K562 (cell line): ENCODE measurements at regions not wholly inside any gene's neighbourhood (a gene's known extent, or its start where the extent isn't known, plus 50 kb on each side); places are given as distances from the start of the nearest gene placed in this dataset.
"Not testable (repeated sequence)": the region's sequence is repeated elsewhere in the genome, so short reads cannot be mapped to it uniquely, and the experiment has no call there.

Experiments
- ATAC-seq: fragments of 200-7000 bp; cut with Tn5 transposase; 3 replicates; pipeline ENCODE4 v1.9.1; 2020; ENCODE audit warnings: moderate library complexity
- BruUV-seq: library from RNA; stranded (reverse); fragments of 400-500 nt; replicated peaks from 2 replicates; lab custom pipeline; 2021; lab: Mats Ljungman, UMichigan
- CTCF ChIA-PET: fragments of 300-600 bp; formaldehyde crosslinking; extraction: SDS; loops from one replicate; lab custom pipeline; 2021; ENCODE audit warnings: low intra/inter-chr PET ratio; lab: Yijun Ruan, JAX
- POLR2A ChIA-PET: fragments of 300-600, 350-650 bp; sonication (Branson Sonifier 250); formaldehyde crosslinking; extraction: SDS; loops from one replicate; lab custom pipeline; 2021; ENCODE audit warnings: antibody characterized with exemption, inconsistent platforms; lab: Yijun Ruan, JAX
- DNase-seq, 4 experiments: peaks; one replicate each; pipeline versions ENCODE4 v3.0.0 to v3.0.0-alpha.2; 2011 to 2018; ENCODE audit warnings: low spot score in 3 of 4, mixed read lengths in 3 of 4; ENCODE audit errors: extremely low read depth in 1 of 4
- FAIRE-seq: peaks from 2 replicates; lab custom pipeline; 2011; peaks lifted over from hg19 to GRCh38; lab: Jason Lieb, UNC
- H2AFZ ChIP-seq: 2 replicates; pipeline ENCODE4 v1.6.0; 2011; ENCODE audit warnings: low read depth, low read length, control low read depth, inconsistent platforms
- H3K27ac ChIP-seq: fragments of 200-600 bp; 3 replicates; pipeline ENCODE4 v1.8.0; 2011; ENCODE audit warnings: low read depth, mild to moderate bottlenecking, control low read depth, inconsistent platforms, low read length, moderate library complexity, mixed read lengths; ENCODE audit errors: extremely low read depth
- H3K27me3 ChIP-seq, 2 experiments: fragments of 300-600 bp in 1 of 2; 2 replicates in 1 of 2; 3 replicates in 1 of 2; pipeline versions ENCODE4 v1.6.0 to v1.8.0; 2011; ENCODE audit warnings: inconsistent platforms in 2 of 2, low read length in 2 of 2, mild to moderate bottlenecking in 1 of 2, mixed read lengths in 1 of 2, moderate library complexity in 1 of 2; ENCODE audit not compliant: control insufficient read depth in 2 of 2, insufficient read depth in 2 of 2
- H3K36me3 ChIP-seq: fragments of 300-600 bp; 3 replicates; pipeline ENCODE4 v1.8.0; 2011; ENCODE audit warnings: mild to moderate bottlenecking, low read length, inconsistent platforms; ENCODE audit not compliant: control insufficient read depth, insufficient read depth
- H3K4me1 ChIP-seq, 2 experiments: fragments of 200-600 bp in 1 of 2; replicated peaks in 1 of 2; 2 replicates in 1 of 2; 3 replicates in 1 of 2; pipeline versions ENCODE4 v1.5.1 to v1.8.0; 2011; ENCODE audit warnings: inconsistent platforms in 2 of 2, low read length in 2 of 2, mild to moderate bottlenecking in 1 of 2, mixed read lengths in 1 of 2, moderate library complexity in 1 of 2; ENCODE audit not compliant: control insufficient read depth in 2 of 2, insufficient read depth in 2 of 2
- H3K4me2 ChIP-seq: 2 replicates; pipeline ENCODE4 v1.6.1; 2011; ENCODE audit warnings: low read length, control low read depth, inconsistent platforms, mixed read lengths; ENCODE audit not compliant: insufficient read depth
- H3K4me3 ChIP-seq: fragments of 200-600 bp; sonication (generic), shearing (Covaris generic); 2 replicates; pipeline ENCODE4 v1.5.1; 2016; ENCODE audit warnings: control low read depth, inconsistent platforms
- H3K79me2 ChIP-seq: fragments of 200-600 bp; 3 replicates; pipeline ENCODE4 v1.8.0; 2011; ENCODE audit warnings: low read length, inconsistent platforms; ENCODE audit not compliant: control insufficient read depth, insufficient read depth
- H3K9ac ChIP-seq, 2 experiments: 2 replicates each; pipeline versions ENCODE4 v1.6.0 to v1.6.1; 2011; ENCODE audit warnings: low read depth in 2 of 2, low read length in 2 of 2, control low read depth in 1 of 2, inconsistent platforms in 1 of 2, mild to moderate bottlenecking in 1 of 2, mixed read lengths in 1 of 2; ENCODE audit not compliant: insufficient read depth in 1 of 2
- H3K9me1 ChIP-seq: one replicate; pipeline ENCODE4 v1.6.0; 2011; ENCODE audit warnings: inconsistent platforms, mild to moderate bottlenecking, low read length, moderate library complexity; ENCODE audit not compliant: control insufficient read depth, insufficient read depth
- H3K9me3 ChIP-seq: replicated peaks from 2 replicates; pipeline ENCODE4 v1.5.1; 2011; ENCODE audit warnings: low read depth, low read length, inconsistent platforms; ENCODE audit not compliant: control insufficient read depth, insufficient read depth
- H4K20me1 ChIP-seq: replicated peaks from 2 replicates; pipeline ENCODE4 v1.6.1; 2011; ENCODE audit warnings: low read length, inconsistent platforms, mixed read lengths; ENCODE audit not compliant: control insufficient read depth, insufficient read depth
- ARID1B ChIP-seq: fragments of 450-650 bp; IDR thresholded peaks from 2 replicates; pipeline ENCODE4 v1.6.1; 2016; ENCODE audit warnings: antibody characterized with exemption, mild to moderate bottlenecking, inconsistent platforms
- CSDE1 ChIP-seq, 2 experiments: fragments of 450-650 bp; IDR thresholded peaks; 2 replicates each; pipeline ENCODE4 v1.6.1; 2016; ENCODE audit warnings: mild to moderate bottlenecking in 1 of 2
- ELK3 ChIP-seq: fragments of 450-650 bp; formaldehyde crosslinking; IDR thresholded peaks from 2 replicates; pipeline ENCODE4 v1.4.0; 2020; ENCODE audit warnings: mild to moderate bottlenecking
- ILF3 ChIP-seq: fragments of 450-650 bp; IDR thresholded peaks from 2 replicates; pipeline ENCODE4 v1.6.1; 2018; ENCODE audit warnings: antibody characterized with exemption, mild to moderate bottlenecking, moderate library complexity, borderline replicate concordance
- KLF6 ChIP-seq: fragments of 250-450 bp; sonication (Bioruptor Pico); IDR thresholded peaks from 2 replicates; pipeline ENCODE4 v1.4.0; 2020; ENCODE audit warnings: mild to moderate bottlenecking, moderate library complexity, borderline replicate concordance
- PTBP1 ChIP-seq: fragments of 200-400 bp; formaldehyde crosslinking; IDR thresholded peaks from 2 replicates; pipeline ENCODE4 v1.6.1; 2017; ENCODE audit warnings: low read depth, low read length
- SMAD1 ChIP-seq: fragments of 150-350 bp; IDR thresholded peaks from 2 replicates; pipeline ENCODE4 v1.6.1; 2014; ENCODE audit warnings: low read length, low read depth; ENCODE audit not compliant: partially characterized antibody
- SREBF2 ChIP-seq: sonication (generic); formaldehyde crosslinking; IDR thresholded peaks from 2 replicates; pipeline ENCODE4 v1.4.0; 2020; ENCODE audit warnings: mild to moderate bottlenecking, missing genetic modification reagents
- TRIM28 ChIP-seq: fragments of 450-650 bp; IDR thresholded peaks from 2 replicates; pipeline ENCODE4 v1.6.1; 2017
- ZNF239 ChIP-seq: fragments of 250-450 bp; sonication (Bioruptor Pico); IDR thresholded peaks from 2 replicates; pipeline ENCODE4 v1.4.0; 2020; ENCODE audit warnings: mild to moderate bottlenecking
- WGBS: fragments of 100-300 bp; shearing (Covaris generic); methylation state at CpG from one replicate; pipeline ENCODE4 v1.1.6; 2016; ENCODE audit warnings: low coverage, mixed read lengths; ENCODE audit not compliant: insufficient coverage; ENCODE audit errors: missing lambda C conversion rate; 5-methylcytosine and 5-hydroxymethylcytosine counted together
- in situ Hi-C: fragments of 300-500 bp; cut with MboI; formaldehyde crosslinking; loops from 4 replicates; pipeline ENCODE4 v1.15.0; 2018; ENCODE audit warnings: inconsistent platforms, mixed read lengths
- intact Hi-C: fragments of 100-400 bp; cut with micrococcal nuclease; formaldehyde crosslinking; loops from 2 replicates; pipeline ENCODE4 v1.14.2; 2022

GRCh38 chr4:66367043-66367660, 696.9 kb upstream of the EPHA5 start:
- in situ Hi-C loops (no loop called here), intact Hi-C loops (no loop called here)
- no TSS peak for BruUV-seq
- Histone ChIP-seq H2AFZ (no peak overlapping the region), H3K27ac (no peak overlapping the region), H3K9me1 (no peaks in the 10 kb centered on the region), H4K20me1 (no peaks in the 10 kb centered on the region), H3K27me3 (no peaks in the 10 kb centered on the region), H3K4me3 (no peak overlapping the region), H3K9me3 (no peaks in the 10 kb centered on the region), H3K36me3 (no peaks in the 10 kb centered on the region), H3K79me2 (no peaks in the 10 kb centered on the region), H3K9ac (no peak overlapping the region), H3K4me1 (no peaks in the 10 kb centered on the region), H3K4me2 (no peak overlapping the region)
- under 1% methylated on average over 10 of the region's 10 CpGs for whole genome bisulfite sequencing
- DNase-seq (no peak), FAIRE-seq (no peak), ATAC-seq (no peak)
- TF ChIP-seq SREBF2 (CRISPR knock-in tag), result no peak
- TF ChIP-seq SMAD1, result no peak
- no peak for TF ChIP-seq PTBP1
- no peak for TF ChIP-seq CSDE1 (IDR thresholded peaks at IDR 0.05)
- TF ChIP-seq ZNF239 (CRISPR knock-in tag), result no peak
- TF ChIP-seq KLF6, result no peak
- TF ChIP-seq ELK3 (CRISPR knock-in tag), result no peak
- no peak for TF ChIP-seq TRIM28
- TF ChIP-seq ARID1B, result no peak
- no peak for TF ChIP-seq ILF3
- ChIA-PET POLR2A (no interaction called here), CTCF (interaction anchor here (0.6 kb wide), 1 partner anchor 922 kb away, joined by 3 read pairs; no protein-coding TSS in a partner anchor)

- WGBS, result 1% methylated on average over 6 of the region's 8 CpGs
- H3K4me2 ChIP-seq, H3K36me3 ChIP-seq, H3K9ac ChIP-seq, in situ Hi-C loops, DNase-seq, H2AFZ ChIP-seq, FAIRE-seq, H3K9me3 ChIP-seq, H3K27me3 ChIP-seq, H3K27ac ChIP-seq, BruUV-seq, H3K4me3 ChIP-seq, ATAC-seq, intact Hi-C loops, H3K9me1 ChIP-seq, CTCF ChIA-PET, H3K79me2 ChIP-seq, POLR2A ChIA-PET, H3K4me1 ChIP-seq, H4K20me1 ChIP-seq: not testable (repeated sequence)
Measured at GRCh38 chr4:66360395-66360794, 690.1 kb upstream of the EPHA5 start.
